Hypothalamus (tissue), 51 donors: ENCODE measurements at regions not wholly inside any gene's neighbourhood (a gene's known extent, or its start where the extent isn't known, plus 50 kb on each side); places are given as distances from the start of the nearest gene placed in this dataset.
"Not testable (repeated sequence)": the region's sequence is repeated elsewhere in the genome, so short reads cannot be mapped to it uniquely, and the experiment has no call there.

Experiments
- DNase-seq, 51 donors: peaks; one replicate each; lab custom pipeline; 2025; lab: John Stamatoyannopoulos, UW

DNA sequence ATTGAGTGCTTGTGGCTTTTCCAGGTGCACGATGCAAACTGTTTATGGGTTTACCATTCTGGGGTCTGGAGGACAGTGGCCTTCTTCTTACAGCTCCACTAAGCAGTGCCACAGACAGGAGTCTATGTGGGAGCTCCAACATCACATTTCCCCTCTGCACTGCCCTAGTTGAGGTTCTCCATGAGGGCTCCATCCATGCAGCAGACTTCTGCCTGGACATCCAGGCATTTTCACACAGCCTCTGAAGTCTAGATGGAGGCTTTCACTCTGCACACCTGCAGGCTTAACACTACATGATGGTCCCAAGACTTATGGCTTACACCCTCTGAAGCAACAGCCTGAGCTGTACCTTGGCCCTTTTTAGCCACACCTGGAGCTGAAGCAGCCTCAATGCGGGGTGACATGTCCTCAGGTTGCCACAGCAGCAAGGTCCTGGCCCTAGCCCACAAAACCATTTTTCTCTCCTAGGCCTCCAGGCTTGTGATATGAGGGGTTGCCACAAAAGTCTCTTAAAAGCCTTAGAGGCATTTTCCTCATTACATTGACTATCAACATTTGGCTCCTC is 552.2 kb downstream of the TFAP2A start:
- DNase-seq: no peak

DNA sequence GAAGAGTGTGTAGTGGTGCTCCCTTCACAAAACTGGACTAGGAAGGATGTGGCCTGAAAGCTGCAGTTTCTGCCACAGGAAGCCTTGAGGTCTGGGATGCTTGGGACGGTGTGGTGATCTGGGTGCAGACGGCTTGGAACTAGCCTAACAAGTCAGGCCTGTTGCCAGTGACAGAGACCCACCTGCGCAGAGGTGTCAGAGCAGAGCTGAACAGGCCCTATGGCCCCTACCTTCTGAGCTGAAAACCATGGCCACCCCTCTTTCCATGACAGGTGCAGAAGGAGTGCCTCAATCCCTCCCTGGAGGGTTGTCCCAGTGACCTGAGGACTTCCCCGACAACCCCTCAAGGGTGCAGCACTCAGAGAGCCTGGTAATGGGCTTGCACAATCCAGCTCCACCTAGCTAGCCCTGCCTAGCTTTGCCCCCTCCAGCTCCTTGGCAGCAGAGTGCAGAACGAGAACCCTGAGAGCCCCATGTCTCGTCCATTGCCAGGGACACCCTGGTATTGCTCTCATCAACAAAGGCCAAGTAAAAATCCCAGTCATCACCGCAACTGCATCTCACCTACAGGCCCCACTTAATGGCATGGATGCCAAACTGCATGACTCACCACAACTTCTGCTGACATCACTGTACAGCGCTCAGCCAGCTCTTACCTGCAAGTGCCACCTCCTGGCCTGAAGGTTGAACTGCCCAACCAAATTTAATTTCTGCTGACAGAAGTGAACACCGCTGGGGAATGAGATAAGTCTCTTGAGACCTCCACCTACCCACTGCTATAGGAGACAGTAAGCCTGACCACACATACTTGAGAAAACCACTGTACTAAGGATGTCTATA is 563.1 kb downstream of the TFAP2A start:
- DNase-seq: no peak

DNA sequence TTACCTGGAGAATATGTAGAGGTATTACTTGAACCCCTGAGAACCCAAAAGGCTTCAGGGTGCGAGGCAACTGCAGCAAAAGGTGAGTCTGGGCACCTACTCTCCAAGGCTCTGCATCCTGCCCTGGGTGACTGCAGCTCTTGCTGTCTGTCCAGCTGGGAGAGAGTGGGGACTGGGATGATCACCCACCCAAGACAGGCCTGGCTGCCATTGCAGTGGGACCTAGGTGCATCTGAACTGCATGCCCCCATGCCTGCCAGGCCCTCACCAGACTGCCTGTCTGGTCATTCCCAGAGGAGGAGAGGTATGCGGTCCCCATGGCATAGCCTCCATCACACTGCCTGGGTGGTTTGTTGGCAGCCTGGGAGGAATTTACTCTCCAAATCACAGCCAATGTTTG is 563.9 kb downstream of the TFAP2A start:
- no peak for DNase-seq

DNA sequence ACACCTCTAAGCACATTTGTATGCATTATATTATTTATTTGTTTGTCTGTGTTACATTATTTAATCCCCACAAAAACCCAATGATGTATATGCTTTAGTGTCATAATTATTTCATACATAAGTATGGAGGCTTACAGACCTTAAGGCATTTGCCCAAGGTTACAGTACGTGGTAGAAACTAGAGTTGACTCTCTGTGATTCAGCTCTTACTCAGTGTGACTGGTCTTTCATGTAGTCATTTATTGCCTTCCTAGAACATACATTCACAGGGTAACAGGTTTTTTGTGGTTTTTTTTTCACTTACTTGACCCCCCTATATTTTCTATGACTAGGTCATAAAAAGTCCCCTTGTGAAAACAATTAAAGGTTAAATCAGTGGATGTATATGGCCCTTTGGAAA is 566.8 kb downstream of the TFAP2A start:
- DNase-seq: no peak

DNA sequence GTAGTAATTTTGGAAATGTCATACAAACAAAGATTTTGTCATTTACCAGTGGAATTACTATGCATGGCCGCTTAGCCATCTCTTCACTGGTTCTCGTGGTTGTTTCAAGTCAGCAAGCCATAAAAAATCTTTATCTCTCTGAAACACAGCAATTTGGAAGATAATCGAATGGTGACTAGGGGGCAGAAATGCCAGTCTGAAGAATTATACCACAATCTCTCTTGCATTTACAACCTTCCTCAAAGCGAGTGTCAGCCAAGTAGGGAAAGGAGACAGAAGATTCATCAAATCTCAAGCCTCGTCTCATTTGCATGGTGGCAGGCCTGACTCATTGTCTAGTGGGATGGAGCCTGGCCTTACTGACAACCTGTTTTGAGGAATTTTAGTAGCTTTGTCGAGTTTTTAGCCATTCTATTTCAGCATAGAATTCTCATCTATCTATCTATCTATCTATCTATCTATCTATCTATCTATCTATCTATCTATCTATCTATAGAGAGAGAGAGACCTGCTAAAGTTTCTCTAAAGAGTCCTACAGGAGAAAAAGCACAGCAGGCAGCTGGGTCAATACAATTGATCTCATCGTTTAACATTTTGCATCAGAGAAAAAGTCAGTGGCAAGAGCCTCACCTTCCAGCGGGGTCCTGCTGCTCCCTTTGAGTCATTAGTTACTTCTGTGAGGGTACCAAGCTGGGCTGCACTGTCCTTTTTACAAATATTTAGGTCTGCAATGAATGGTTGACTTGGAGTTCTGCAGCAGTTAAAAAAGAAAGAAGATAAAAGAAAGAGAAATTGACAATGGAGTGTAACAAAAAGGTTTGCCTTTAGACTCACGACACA is 572.8 kb downstream of the TFAP2A start:
- no peak for DNase-seq

DNA sequence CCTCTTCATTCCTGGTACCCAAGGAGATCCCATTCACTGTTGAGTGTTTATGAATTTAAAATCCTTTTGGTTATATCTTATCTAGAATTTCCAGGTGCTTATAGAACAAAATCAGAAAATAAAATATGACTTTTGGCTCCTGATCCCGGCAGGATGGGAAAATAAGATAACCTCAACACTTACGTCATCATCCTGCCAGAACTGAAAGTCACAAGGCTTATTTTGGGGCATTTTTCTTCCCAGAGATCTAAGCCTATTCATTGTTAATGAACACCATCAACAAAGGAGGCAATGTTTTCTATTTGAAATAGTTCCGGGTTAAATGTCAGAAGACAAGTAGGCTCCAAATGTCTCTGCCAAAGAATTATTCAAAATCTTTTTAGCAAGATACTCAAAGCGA is 580.6 kb downstream of the TFAP2A start:
- no peak for DNase-seq

DNA sequence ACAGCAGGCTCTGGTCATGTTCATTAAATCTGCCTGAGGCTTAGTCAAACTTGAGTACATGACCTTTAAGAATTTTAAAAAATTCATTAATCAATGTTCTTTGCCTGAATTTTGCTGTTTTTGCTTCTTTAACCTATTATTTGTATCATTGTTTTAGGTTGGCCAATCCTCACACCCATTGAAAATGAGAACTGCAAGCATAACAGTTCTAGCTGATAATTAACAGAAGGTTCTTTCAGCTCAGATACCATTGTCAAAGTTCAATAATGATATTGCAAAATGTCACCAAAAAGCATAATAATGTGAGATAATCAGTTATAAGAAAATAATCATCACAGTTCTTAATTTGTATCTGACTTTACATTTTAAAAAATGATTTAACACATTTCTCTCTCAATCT is 583.1 kb downstream of the TFAP2A start:
- no peak for DNase-seq

DNA sequence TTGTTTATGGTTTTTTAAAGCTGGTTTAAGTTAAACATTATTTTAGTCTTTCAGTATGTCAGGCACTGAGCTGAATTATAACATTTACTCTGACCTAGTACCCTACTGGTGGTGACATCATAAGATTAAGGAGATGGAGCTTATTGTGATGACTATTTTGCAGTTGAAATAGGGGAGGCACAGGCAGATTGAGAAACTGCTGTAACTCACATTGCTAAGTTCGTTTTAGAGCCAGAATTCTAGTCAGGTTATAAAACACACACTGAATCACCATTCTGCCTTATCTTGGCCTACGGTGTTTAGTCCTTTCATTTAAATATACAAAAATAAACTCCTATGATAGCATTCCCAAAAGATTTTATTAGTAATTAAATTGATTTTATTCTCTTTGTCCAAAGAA is 584.1 kb downstream of the TFAP2A start:
- DNase-seq: no peak

DNA sequence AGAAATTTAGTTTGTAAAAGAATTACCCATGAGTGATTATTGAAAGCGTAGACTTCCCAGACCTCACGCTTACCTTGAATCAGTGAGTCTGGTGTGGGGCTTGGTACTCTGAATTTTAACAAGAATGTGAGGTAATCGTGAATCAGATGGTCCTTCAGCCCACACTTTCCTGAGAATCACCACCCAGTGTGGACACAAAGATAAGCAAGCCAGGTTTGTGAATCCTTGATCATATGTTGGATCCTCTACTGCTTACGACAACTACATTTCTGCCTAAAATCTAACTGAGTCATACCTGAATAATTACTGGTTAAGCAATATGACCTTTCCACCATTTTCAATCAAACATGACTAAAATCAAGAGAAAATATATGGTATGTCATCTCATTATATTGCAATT is 589.3 kb downstream of the TFAP2A start:
- DNase-seq: no peak

DNA sequence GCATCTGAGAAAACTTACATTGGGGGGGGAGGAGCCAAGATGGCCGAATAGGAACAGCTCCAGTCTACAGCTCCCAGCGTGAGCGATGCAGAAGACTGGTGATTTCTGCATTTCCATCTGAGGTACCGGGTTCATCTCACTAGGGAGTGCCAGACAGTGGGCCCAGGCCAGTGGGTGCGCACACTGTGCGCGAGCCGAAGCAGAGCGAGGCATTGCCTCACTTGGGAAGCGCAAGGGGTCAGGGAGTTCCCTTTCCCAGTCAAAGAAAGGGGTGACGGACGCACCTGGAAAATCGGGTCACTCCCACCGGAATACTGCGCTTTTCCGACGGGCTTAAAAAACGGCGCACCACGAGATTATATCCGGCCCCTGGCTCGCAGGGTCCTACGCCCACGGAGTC is 604.1 kb downstream of the TFAP2A start:
- DNase-seq: not testable (repeated sequence)

DNA sequence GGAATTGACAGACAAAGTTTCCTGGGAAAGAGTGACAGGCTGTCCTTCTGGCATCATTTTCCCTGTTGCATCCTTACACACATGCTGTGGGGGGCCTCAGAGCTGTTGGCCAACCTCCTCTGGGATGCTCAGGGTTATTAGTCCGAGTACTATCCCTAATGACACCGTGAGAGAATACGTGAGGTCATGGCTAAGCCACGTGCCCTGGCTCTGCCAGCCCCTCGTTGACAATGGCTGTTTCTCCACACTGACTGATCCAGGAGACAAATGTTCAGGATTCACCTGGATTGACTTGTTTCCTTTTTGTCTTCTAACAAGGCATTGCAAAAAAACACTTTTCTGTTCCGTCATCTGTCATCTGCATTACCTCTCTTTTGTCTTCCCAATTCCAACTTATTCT is 604.6 kb downstream of the TFAP2A start:
- DNase-seq: no peak

DNA sequence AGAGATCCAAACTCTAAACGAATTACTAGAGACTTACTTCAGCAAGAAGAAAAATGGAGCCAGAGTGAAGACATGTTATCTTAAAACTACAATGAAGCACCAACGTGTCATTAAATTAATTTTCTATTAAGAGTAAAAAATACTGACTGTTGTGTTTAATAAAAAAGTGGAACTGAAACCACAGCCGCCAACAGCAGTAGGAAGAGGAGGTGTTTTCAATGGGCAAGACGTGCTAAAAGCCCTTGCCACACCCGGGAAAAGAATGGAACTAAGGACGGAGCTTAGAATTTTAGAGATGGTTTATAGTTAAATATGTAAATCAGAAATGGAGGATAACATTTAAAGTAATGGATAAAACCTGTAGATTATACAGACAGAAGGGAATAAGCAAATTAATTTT is 608.7 kb downstream of the TFAP2A start:
- DNase-seq: no peak

DNA sequence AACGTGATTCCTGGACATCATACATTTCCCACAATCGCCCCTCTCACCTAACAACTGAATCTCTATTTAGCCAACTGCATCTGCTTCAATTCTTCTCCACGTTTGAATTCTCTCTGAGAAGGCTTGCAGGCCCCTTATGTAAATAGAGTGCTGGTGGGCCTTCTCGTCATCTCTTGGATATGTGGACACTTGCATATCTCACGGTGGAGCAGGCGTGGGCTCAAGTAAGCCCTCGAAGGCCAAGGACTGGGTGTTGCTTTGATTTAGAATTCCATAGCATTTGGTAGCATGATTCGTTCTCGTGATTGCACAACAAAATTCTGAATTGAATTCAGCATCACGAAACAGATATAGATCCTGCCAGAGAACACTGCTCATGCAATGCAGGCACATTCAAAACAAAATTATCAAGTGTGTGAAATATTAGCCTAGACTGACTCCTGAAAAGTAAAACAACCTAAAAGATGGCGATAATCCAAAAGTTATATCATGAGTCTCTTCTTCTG is 613.6 kb downstream of the TFAP2A start:
- no peak for DNase-seq

DNA sequence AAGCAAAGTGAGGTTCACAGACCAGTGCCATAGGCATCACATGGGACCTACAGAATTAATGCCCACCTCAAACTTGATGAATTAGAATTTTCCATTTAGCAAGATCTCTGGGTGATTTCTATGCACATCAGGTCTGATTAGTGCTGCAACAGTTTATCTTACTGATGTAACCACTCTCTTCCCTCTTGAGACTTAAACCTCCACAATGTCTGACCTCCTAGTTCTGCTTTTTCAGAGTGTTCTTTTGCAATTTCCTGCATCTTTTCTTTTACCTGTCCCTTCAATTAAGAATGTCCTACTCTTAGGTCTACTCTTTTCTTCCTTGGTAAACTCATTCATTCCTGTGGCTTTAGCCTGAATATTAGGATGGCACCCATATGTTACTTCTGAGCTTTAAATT is 615.3 kb downstream of the TFAP2A start:
- no peak for DNase-seq

DNA sequence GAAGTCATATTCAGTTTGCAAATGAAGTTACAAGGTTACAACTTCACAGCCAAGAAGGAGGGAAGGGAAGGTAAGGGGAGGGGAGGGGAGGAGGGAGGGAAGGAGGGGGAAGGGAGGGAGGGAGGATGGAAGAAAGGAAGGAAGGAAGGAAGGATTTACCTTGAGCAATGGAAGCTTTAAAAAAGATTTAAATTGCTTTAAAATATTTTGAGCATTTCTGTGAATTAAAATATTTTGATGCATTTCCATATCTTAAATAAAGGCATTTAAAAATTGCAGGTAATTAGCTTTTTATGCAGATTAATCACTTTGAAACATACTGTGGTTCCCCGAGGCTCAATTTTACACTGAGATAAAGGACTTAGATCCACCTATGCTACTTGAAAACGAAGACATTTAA is 618.0 kb downstream of the TFAP2A start:
- no peak for DNase-seq

DNA sequence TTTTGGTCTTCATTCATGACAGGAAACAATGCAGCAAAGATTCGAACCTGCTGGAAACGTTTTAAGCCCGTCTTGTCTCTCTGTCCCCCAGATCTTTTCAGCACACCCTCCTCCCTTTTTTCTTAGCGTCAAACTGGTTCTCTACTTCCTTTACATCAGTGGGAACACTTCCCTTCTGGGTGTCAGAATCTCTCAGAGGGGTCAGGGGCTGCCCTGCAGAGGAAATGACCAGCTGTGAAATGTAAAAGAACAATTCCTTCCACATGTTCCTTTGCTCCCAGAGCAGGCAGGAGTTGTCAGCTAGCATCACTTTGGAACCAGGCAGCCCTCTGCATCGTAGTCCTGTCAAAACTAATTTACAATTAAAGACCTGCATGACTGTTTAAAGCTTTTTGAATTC is 619.0 kb downstream of the TFAP2A start:
- DNase-seq: no peak

DNA sequence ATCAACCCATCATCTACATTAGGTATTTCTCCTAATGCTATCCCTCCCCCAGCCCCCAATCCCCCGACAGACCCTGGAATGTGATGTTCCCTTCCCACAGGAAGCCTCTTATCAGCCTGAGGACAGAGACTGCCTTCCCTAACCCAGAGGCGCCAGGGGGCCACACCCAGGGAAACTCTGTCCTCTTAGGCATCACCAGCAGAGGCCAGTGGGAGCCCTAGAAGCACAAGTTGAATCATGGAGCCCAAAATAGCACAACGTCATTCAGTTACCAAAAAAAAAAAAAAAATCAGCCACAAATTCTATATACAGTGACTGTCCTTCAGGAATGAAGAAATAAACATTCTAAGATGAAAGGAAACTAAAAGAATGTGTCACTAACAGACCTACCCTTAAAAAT is 625.7 kb downstream of the TFAP2A start:
- DNase-seq: no peak

DNA sequence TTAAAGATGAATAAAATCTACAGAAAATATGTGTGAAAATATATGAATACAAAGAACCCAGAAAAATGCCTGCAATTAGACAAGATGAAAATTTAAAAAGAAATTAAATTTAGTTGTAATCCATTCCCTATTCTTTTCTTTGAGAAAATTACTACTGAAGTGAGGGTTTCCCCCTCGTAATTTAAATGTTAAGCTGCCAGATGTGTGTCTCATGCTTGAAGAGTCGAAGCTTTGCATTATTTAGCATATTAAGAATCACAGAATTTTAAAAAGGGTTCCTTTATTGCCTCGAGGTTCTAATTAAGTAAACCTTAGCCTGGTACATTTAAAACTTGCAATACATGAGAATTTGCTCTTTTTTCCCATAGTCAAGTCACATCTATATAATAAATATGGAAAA is 630.1 kb downstream of the TFAP2A start:
- DNase-seq: no peak

DNA sequence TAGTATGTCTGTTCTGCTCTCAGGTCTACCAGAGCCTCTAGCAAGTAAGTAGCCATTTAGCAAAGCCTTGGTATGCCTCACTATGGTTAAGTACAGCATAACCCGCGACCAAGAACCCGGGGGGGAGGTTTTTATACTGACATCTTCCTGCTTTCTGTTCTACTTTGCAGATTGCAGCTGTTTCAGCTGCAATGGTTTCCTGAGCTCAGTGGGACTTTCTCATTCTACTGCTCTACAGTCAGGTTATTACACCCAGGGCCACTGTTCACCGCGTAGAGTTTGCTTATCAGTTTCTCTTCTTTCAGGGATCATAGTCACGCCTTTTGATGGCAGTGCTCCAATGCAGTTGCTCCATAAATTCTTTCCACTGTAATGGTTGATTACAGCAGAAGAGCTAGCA is 631.3 kb downstream of the TFAP2A start:
- no peak for DNase-seq

DNA sequence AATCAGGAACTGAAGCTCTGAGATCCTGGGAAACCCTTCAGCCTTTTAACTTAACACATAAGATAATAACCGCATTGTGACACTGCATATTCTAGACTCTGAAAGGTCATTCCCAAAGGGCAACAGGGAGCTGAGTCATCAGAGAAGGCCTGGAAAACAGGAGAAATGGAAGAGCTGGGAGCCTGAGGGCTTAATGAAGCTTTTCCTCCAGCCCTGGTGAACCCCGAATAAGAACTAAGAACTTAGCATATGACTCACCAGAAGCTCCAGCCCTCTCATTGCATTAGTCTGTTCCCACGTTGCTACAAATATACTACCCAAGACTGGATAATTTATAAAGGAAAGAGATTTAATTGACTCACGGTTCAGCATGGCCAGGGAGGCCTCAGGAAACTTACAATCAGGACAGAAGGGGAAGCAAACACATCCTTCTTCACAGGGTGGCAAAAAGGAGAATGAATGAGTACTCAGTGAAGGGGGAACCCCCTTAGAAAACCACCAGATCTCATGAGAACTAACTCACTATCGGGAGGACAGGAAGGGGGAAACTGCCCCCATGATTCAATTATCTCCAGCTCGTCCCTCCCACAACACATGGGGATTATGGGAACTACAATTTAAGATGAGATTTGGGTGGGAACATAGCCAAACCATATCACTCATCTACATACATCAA is 648.5 kb downstream of the TFAP2A start:
- DNase-seq: no peak

DNA sequence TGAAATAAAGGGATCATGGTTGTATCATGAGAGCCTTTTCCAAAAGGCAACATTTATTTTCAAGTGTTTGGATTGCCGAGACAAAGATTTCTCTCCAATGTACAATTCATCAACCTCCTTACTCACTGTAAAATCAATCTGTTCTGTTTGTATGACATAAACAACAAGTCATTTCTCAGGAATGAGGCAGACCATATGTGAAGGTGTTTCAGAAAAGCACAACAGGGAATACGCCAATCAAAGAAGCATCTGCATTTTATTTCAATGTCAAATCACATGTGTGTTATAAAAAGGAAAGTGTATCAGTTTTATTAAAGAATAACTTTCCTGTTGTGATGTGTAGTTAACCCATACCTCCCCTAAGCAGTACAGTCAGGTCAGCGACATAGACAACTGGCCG is 653.7 kb downstream of the TFAP2A start:
- no peak for DNase-seq
